T-helper 2 cell treated with Interferon-gamma antibody and Interleukin-4, amounts not matched to agents 100 ng/mL and 5 ng/mL, for 36 hours (primary cell): ENCODE measurements at regions not wholly inside any gene's neighbourhood (a gene's known extent, or its start where the extent isn't known, plus 50 kb on each side); places are given as distances from the start of the nearest gene placed in this dataset.

Source experiments
- intact Hi-C: fragments of 100-400 bp; cut with micrococcal nuclease; formaldehyde crosslinking; loops from one replicate; pipeline ENCODE4 v1.15.1; 2023

DNA sequence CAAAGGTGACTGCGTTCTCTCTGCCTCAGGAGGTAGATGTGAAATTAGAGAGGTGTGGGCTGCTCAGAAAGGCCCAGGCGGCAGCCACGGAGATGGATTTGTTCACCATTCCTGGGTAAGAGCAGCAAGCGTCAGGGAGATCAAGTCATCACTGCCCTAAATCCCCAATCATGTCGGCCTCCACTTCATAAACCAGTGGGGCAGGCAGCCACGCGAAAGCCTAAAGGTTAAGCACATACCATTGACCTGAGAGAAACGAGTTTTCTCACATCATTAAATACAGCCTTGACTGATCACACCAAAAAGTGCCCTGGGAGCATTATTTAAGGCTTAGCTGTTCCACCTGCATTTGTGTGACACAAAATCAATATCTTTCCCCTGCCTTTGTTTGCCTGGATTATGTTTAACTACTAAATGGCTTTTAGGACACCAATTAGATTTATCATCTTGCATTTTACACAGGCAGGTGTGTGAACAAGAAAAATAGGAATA lies 50.7 kb upstream of the FOXB1 start:
- intact Hi-C loops = no loop called here

DNA sequence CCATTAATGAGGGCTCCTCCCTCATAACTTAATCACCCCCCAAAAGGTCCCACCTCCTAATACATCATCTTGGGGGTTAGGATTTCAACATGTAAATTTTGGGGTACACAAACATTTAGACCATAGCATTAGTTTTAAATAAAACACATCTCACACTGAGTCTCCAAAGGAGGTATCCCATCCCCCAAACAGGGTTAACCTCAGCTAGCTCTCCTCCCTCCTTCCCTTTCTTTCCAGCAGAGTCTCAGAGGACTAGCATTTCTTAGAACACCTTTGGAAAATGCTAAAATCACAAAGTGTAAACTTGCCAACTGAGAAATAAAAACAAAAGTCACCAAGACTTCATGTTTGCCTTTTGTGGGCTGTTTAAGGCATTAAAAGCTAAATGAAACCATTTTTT lies 51.2 kb upstream of the FOXB1 start:
- intact Hi-C loops = no loop called here

DNA sequence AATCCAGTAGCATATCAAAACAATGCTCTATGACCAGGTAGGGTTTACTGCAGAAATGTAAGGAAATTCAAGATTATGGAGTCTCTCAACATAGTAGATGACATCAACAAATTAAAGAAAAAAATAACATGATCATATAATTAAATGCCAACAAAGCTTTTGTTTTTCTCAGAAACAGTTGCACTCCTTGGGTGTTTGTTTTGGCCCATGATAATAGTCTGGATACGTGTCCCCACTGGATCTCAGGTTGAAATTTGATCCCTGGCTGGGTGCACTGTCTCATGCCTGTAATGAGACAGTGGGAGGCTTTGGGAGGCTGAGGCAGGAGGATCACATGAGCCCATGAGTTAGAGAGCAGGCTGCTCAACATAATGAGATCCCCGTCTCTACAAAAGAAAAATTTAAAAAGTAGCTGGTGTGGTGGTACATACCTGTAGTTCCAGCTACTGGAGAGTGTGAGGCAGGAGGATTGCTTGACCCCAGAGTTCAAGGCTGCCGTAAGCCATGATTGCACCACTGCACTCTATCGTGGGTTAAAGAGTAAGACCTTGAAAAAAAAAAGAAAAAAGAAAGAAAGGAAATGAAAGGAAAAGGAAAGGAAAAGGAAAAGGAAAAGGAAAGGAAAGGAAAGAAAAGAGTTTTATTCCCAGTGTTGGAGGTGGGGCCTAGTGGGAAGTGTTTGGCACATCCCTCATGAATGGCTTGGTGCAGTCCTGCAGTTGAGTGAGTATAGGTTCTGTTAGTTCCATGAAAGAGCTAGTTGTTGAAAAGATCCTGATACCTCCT lies 53.3 kb upstream of the FOXB1 start:
- intact Hi-C loops = no loop called here

DNA sequence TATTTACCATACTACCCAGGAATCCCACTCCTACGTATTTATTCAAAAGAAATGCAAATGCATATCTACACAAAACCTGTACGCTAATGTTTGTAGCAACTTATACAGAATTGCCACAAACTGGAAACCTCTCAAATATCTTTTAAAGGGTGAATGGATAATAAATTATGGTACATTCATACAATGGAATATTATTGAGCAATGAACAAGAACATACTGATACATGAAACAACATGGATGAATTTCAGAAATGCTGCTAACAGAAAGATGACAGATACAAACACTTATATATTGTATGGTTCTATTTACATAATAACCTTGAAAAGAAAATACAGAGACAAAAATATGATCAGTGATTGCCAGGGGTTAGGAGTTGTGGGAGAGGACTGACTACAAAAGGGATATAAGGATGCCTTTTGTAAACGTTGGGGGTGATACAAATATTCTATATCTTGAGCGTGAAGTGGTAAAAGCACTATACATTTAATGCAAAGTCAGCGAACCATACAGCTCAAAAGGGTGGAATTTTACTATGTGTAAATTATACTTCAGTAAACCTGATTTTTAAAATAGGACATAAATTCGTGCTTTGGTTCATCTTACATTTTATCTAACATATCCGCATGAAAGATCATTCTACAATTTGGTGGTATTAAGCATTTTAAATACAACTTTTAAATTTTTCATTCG lies 55.0 kb upstream of the FOXB1 start:
- intact Hi-C loops = no loop called here

DNA sequence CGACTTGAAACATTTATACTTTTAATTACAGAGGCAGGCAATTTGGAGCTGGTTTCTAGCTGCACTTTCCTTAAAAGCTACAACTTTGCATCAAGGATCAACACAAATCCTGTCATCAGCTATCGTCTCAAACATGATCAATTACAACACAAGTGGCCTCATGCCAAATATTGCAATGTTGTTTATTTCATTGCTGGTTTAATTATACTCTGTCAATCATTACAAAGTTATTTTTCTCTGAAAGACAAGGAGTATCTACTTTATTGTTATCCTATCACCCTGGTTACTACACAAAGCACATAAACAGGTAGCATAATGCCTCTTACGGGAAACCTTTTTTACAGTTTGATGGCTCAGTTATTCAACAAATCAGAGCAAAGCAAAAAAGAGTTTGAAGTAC lies 58.0 kb upstream of the FOXB1 start:
- intact Hi-C loops = no loop called here

DNA sequence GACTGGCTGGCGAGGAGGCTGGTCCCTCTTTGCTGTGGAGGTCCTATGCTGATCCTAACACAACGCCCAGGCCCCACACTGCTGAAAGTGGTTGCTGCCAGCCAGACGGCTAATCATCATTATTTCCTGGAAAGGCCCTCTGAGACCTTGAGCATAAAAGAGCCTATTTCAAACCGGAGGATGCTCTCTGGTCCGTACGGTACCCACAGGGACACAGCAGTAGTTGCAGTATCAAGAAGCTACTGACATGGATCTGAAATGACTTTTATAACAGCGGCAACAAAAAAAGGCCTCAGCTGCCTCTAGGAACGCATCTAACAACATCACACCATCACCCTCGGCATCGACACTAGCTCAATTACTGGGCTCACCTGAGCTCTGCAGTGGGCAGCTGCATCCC lies 59.1 kb upstream of the FOXB1 start:
- intact Hi-C loops = no loop called here

DNA sequence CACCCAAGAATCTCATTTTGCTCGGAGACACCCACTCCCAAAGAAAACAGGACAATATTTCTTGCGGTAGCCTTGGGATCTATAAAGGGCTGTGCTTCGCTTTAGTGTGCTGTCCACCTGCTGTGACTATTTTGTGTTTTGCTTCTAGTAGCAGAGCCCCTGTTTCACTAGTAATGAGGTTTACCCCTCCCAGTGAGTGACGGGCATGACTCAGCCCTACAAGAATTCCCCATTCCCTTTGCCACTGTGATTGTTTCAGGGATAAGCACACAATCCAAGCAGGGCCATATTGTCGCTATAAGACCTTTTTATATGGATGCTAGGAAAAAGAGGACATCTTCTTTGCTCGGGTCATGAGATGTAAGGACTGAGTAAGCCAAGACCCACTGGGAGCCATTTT lies 62.5 kb upstream of the FOXB1 start:
- intact Hi-C loops = no loop called here

DNA sequence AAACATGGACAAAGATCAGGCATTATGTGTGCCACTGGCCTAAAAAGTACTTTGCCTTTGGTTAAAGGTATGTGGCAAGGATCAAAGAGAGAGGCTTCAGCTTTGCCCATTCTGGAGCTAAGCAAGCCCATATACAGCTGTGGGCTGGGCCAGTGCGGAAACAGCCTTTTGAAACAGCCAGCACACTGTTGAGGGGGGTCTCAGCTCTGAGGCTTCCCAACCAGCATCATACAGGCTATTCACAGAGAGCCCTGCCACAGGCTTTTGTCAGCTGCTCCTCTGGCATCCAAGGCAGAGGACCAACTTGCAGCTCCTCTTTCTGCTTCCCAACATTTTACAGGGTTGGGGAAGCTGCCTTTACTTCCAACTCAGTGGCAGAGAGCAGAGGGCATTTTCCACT lies 63.2 kb upstream of the FOXB1 start:
- intact Hi-C loops = no loop called here

DNA sequence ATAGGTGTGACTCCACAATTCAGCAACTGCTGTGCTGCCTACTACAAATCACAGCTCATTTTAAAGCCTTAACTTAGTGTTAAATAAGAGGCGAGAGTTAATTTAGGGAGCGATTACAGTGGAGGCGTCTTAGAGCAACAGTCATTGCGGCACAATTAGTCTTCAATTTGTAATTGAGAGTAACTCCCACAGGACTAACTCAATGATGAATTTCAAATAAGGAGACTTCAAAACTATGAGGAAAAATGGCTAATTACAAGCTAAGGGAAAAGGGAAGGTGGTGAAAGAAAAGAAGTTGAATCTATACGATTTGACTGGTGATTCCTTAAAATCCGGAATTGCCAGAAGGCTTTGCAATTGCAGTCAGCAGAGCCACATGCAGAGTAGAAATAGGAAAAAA lies 63.7 kb upstream of the FOXB1 start:
- intact Hi-C loops = no loop called here

DNA sequence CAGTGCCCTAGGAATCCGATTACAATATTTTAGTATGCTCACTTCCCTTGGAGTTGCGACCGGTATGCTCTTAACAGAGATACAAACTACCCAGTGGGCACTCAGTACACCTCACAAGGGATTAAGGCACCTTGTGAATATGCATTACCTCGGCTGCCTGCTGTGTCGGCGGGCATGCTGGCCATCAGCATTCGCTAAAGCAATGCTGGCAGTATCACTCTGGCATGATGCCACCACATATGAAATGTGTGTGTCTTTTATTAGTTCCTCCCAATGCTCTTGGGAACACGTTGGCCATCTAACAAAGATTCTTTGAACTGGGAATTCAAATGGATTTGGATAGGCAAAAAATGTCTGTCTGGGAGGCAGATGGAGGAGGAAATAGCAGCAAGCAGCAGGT lies 67.4 kb upstream of the FOXB1 start:
- intact Hi-C loops = no loop called here

DNA sequence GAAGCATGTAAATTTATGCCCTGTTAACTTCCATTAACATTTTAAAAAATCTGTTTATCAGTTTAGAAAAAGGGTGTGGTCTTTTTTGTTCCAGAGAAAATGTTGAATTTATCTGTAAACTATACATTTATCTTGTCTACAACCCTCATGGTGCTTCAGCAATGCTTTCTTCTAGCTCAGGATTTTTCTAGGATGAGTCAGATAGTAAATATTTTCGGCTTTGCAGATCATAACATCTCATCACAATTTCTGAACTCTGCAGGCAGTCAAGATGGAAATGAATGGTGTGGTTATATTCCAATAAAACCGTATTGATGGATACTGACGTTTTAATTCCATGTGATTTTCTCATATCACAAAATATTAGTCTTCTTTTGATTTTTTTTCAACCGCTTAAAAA lies 70.5 kb upstream of the FOXB1 start:
- intact Hi-C loops = no loop called here

DNA sequence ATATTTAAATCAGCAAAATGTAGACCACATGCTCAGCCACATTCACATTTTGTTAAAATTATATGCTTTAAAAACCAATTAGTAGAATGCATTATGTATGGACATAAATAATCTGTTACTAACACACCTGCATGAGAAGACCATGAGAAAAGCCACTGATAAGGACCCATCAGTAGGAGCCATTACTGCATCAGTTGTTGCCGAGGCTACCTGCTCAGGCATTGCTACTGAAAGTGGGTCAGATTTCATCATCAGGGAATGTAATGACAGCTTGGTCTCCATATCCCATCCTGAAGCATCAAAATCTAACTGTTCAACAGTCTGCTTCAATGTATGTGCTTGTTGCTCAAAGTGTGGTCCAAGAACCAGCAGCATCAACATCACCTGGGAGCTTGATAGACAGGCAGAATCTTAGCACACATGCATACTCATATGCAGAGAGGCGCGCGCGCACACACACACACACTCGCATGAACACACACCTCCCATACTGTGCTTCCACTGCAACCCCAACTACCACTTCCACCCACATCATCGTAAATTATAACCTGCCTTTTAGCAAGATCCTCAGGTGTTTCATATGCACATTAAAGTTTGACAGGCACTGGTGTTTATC lies 72.4 kb upstream of the FOXB1 start:
- intact Hi-C loops = no loop called here

DNA sequence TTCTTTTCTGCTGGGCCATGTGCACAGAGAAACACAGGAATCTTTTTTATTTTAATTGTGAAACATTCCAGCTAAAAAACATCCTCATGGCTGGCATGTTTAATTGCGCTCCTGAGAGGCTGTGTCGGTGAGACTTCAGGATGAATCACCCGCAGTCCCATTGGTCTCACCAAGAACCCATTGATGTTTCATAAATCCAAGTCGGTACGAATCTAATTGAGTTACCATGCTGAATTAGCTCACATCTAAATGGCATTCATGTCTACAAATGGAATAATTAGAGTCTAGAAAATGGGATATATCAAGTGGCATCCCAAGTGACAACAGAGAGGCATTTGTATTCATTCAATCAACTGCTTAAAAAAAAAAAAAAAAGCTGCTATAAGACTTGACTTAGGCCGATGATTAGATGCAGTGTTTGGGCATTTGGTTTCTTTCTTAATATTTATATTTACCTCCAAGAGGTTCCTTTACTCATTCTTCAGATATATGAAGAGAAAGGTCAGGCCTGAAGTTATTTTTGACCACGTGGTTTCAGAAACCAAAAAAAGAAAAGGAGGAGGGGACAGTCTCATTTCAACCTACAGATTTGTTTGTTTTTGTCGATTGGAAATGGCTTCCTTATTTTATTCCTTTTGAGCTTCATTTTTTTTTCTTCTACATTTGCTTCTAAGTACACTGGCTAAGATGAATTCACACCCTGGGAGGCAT lies 79.1 kb upstream of the FOXB1 start:
- intact Hi-C loops = no loop called here

DNA sequence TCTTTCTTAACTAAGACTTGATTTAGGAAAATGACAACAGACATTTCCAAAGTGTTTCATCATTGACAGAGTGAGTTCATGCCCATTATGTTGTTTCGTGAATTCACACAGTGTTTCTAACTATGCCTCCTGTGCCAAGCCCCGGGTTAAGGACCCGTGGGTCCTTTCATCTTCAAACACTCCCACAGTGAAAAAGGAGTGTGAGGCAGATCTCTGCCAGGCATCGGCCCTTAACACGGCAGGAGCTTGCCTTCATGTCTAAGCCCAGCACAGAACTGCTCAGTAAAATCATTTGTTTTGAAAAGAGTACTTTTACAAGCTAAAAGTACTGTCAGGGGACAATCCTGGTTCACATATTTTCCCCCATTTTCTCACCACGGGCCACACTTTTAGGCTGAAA lies 80.0 kb upstream of the FOXB1 start:
- intact Hi-C loops = no loop called here

DNA sequence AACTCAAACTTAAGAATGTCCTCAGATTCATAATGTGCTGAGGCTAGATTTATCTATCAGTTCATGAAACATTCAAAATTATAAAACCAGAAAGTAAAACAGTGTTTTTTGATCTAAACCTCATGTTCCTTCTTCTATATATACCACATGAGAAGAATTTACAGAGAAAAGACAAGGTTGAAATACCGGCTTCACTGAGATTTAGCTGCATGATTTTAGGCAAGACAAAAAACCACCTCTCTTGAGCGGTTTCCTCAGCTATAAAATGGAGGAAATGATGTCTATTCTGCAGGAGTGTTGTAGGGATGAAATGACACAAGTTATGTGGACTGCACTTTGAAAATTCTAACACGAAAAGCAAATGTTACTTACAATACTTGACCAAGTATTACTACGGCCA lies 80.6 kb upstream of the FOXB1 start:
- intact Hi-C loops = no loop called here

DNA sequence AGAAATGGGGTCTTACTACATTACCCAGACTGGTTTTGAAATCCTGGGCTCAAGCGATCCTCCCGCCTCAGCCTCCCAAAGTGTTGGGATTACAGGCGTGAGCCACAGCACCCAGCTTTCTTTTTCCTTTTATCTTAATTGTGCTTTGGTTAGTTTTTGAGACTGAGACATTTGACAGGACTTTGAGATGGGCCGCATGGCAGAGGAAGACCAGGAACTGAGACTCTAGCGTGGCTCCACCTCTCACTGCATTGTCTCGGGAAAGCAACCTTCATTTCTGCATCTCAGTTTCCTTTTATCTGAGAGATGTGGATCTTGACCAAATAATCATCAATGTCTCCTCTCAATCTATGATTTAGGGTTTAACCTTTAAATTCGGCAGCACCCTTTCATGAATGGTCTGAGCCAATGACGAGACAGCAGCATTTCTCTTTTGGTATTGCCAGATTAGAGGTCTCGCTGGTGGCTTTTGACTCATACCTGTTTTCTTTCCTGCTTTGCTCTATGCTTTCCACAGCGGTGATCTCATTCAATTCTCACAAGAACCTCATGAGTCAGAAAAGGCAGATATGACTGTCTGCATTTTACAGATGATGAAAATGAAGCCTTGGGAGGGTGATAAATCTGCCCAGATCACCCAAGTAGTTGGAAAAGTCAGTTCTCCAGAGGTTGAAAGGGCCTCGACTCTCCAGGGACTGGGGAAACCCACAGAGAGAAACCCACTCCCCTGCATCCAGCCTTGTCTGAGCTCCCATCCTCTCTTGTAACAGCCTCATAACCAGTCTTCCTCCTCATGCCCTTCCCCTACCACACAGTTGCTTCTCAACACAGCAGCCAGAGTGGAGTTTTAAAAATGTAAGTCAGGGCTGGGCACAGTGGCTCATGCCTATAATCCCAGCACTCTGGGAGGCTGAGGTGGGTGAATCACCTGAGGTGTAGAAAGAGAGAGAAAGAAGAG lies 84.8 kb upstream of the FOXB1 start:
- intact Hi-C loops = loop anchor here (1.0 to 5.0 kb wide), 7 partner anchors 57 to 230 kb away; partner anchors contain the start of gene BNIP2

DNA sequence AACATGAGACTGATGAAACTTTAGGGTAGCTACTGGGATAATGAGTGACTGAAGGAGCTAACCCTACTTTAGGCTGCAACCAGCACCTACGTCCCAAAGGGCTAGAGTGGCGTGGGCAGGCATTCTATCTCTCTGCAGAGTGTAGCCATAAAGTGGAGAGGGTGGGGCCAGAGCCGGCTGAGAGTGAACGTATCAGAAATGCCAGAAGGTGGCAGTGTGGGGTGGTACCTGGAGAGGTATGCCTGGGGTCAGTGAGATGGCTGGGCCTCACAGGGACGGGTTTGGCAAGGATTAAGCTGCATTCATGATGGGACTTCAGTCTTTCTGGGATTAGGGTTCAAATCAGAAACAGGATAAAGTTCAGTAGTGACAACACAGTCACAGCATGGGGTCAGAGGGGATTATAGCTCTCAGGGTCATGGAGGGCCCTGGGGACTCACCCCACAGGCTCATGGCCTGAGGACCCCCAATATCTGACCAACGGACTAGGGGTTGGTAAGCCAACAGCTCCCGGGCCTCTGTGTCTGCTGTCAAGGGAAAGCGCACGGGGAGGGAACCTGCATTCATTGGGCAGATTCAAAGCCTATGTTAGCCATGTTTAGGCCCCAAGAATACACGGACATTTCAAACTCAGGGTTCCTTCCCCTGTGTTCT lies 86.5 kb upstream of the FOXB1 start:
- intact Hi-C loops = loop anchor here (1.0 to 5.0 kb wide), 7 partner anchors 79 to 410 kb away; partner anchors contain the start of gene BNIP2

DNA sequence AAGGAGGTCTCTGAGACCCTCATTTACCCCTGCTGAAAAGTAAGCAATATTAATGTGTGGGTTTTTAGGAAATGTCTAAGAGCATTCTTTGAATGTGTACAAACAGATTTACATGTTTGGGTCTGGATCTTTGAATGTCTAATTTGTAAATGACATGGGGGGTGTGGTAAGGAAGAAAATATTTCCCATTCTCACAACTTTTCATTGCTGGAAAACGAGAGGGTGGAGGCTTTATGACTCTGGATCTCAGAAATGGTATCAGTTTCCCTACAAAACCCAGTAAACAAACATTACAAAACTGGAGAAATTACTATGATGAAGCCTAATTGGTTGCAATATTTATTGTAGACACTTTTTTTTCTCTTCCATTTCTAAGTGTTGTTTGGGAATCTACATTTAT lies 98.1 kb upstream of the FOXB1 start:
- intact Hi-C loops = no loop called here

DNA sequence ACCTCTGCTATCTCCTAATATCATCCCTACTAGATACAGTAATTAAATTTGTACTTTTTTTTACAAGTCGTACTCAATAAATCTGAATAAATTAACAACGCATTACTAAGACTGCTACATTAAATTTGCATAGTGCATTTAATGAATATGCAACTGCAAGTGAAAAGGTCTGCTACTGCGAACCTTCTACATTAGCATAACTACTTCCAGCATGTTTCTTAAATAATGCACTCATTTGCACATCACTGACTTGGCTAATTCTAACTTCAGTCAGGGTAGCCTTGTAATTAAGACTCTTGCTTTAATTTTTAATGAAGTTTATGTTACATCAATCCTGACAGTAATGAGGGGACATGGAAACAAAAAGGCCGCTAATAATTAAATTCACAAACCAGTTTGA lies 98.9 kb upstream of the FOXB1 start:
- intact Hi-C loops = no loop called here
